OCI-LY3 (cell line): ENCODE measurements at regions not wholly inside any gene's neighbourhood (a gene's known extent, or its start where the extent isn't known, plus 50 kb on each side); places are given as distances from the start of the nearest gene placed in this dataset.
"Not testable (repeated sequence)": the region's sequence is repeated elsewhere in the genome, so short reads cannot be mapped to it uniquely, and the experiment has no call there.

ENCODE experiments used
- H2AFZ ChIP-seq: fragments of 200-600, 300-600 bp; shearing (Covaris generic); 2 replicates; pipeline ENCODE4 v1.6.0; 2014; ENCODE audit warnings: antibody characterized with exemption, low read depth, low read length
- H3K27ac ChIP-seq: fragments of 200-600, 300-600 bp; sonication (generic); 2 replicates; pipeline ENCODE4 v1.5.1; 2014; ENCODE audit warnings: mild to moderate bottlenecking, low read length, moderate library complexity, mixed read lengths
- H3K27me3 ChIP-seq: fragments of 200-600, 300-600 bp; sonication (generic); 2 replicates; pipeline ENCODE4 v1.6.1; 2014; ENCODE audit warnings: low read depth, low read length, mixed read lengths
- H3K36me3 ChIP-seq: fragments of 200-600, 300-600 bp; sonication (generic); replicated peaks from 2 replicates; pipeline ENCODE3; 2014; ENCODE audit warnings: low read depth, low read length, mixed read lengths
- H3K4me1 ChIP-seq: fragments of 300-600, 200-600 bp; sonication (generic); 2 replicates; pipeline ENCODE4 v1.6.1; 2014; ENCODE audit warnings: low read length, mixed read lengths
- H3K4me2 ChIP-seq: fragments of 200-600, 300-600 bp; sonication (generic); 2 replicates; pipeline ENCODE4 v1.6.1; 2014; ENCODE audit warnings: low read length, mixed read lengths
- H3K4me3 ChIP-seq: fragments of 300-600, 200-600 bp; sonication (generic); 2 replicates; pipeline ENCODE4 v1.5.1; 2014; ENCODE audit warnings: antibody characterized with exemption, mild to moderate bottlenecking, low read length, moderate library complexity
- H3K79me2 ChIP-seq: fragments of 300-600, 200-600 bp; shearing (Covaris generic); 2 replicates; pipeline ENCODE4 v1.6.1; 2014; ENCODE audit warnings: mild to moderate bottlenecking, low read length, mixed read lengths
- H3K9ac ChIP-seq: fragments of 300-600, 200-600 bp; shearing (Covaris generic); 2 replicates; pipeline ENCODE4 v1.6.0; 2014; ENCODE audit warnings: mild to moderate bottlenecking, low read length, moderate library complexity
- H3K9me3 ChIP-seq: fragments of 200-600, 300-600 bp; shearing (Covaris generic); 2 replicates; pipeline ENCODE4 v1.6.1; 2014; ENCODE audit warnings: low read length, mixed read lengths; ENCODE audit not compliant: insufficient read depth
- H4K20me1 ChIP-seq: fragments of 200-600, 300-600 bp; sonication (generic); 2 replicates; pipeline ENCODE4 v1.6.1; 2016; ENCODE audit warnings: low read length, mixed read lengths; ENCODE audit not compliant: insufficient read depth
- CTCF ChIP-seq: fragments of 200-600, 300-600 bp; sonication (generic); IDR thresholded peaks from 2 replicates; pipeline ENCODE4 v1.5.1; 2014; ENCODE audit warnings: antibody characterized with exemption, low read length, low read depth
- EZH2phosphoT487 ChIP-seq: fragments of 200-600 bp; shearing (Covaris generic); IDR thresholded peaks from 2 replicates; pipeline ENCODE4 v1.6.1; 2018; ENCODE audit warnings: antibody characterized with exemption, mixed run types, low read depth

DNA sequence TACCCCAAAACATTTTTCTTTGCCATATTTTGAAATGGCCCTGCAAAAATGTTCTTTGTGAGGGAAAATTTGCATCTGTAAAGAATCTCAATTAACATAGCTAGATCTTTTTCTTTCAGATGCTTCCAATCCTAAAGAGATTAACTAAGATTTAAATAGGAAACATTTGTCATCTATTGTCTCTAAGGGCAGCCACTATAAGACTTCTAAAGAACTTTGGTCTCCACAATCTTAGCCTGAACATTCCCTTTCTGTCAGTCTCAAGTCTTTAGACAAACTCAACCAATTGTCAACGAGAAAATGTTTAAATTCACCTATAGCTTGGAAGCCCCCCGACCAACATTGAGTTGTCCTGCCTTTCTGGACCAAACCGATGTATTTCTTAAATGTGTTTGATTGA, 71.1 kb upstream of the RASSF8 start:
- Histone ChIP-seq H3K9ac (no peak overlapping the region), H3K79me2 (no peaks in the 10 kb centered on the region), H2AFZ (no peak overlapping the region), H3K9me3 (no peaks in the 10 kb centered on the region), H3K4me1 (no peaks in the 10 kb centered on the region), H3K36me3 (no peaks in the 10 kb centered on the region), H3K4me3 (no peak overlapping the region), H3K4me2 (no peak overlapping the region), H4K20me1 (no peaks in the 10 kb centered on the region), H3K27ac (no peak overlapping the region), H3K27me3 (no peaks in the 10 kb centered on the region)
- TF ChIP-seq EZH2phosphoT487 (no peak), CTCF (no peak)

- Histone ChIP-seq H3K4me1 (no peaks in the 10 kb centered on the region), H3K4me3 (no peak overlapping the region), H3K36me3 (no peaks in the 10 kb centered on the region), H3K9ac (no peak overlapping the region), H4K20me1 (no peaks in the 10 kb centered on the region), H3K27ac (no peak overlapping the region), H3K4me2 (no peak overlapping the region), H3K79me2 (no peaks in the 10 kb centered on the region), H3K9me3 (no peaks in the 10 kb centered on the region), H3K27me3 (no peaks in the 10 kb centered on the region), H2AFZ (no peak overlapping the region)
- no peak for TF ChIP-seq EZH2phosphoT487
- TF ChIP-seq CTCF: no peak
Observed at GRCh38 chr12:25889185-25889584, 69.3 kb upstream of the RASSF8 start.

DNA sequence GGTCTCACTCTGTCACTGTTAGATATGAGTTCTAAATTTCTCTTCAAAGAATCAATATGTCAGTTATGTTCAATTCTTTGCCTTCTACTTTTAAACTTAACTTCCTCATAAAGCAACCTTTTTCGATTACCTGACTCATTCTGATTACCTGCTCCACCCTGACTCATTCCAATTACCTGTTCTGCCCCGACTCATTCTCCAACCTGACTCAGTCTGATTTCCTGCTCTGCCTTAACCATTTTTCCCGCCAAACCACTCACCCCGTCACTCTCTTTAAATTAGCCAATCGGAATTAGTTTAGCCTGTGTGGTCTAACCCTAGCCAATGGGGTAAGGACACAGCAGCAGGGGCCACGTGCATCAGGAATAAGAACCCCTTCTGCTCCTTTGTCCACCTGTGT, 67.4 kb upstream of the RASSF8 start:
- H3K79me2 ChIP-seq, H3K27me3 ChIP-seq, H3K4me2 ChIP-seq, H3K4me3 ChIP-seq, H3K36me3 ChIP-seq, H2AFZ ChIP-seq, H3K9me3 ChIP-seq, H3K27ac ChIP-seq, H3K4me1 ChIP-seq, H4K20me1 ChIP-seq, H3K9ac ChIP-seq: not testable (repeated sequence)

DNA sequence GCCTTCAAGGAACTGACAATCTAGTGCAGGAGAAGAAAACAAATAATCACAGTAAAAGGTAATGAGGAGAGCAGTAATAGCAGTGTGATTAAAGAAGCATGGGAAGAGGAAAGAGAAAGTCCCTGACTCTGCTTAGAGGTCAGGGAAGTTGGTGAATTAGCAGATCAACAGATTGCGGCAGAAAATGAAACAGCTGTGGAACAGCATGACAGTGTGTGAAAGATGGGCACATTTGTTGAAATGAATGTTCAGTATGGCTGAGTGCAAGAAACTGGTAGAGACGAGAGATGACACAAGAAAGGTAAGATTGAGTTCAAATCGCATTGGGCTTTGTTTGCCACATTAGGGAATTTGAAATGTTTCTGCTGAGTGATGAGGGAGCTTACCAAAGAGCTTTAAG, 63.7 kb upstream of the RASSF8 start:
- Histone ChIP-seq H3K4me3 (no peak overlapping the region), H3K36me3 (no peaks in the 10 kb centered on the region), H4K20me1 (no peaks in the 10 kb centered on the region), H3K27me3 (no peaks in the 10 kb centered on the region), H3K79me2 (no peaks in the 10 kb centered on the region), H3K4me1 (no peaks in the 10 kb centered on the region), H3K9me3 (0 out of 2 replicates have a peak, but pooled peaks cover 4% of the 10 kb centered on the region), H3K27ac (no peak overlapping the region), H3K4me2 (peak overlapping the region; percentile 21; the same call in 1 of the 2 replicates), H3K9ac (no peak overlapping the region), H2AFZ (no peak overlapping the region)
- no peak for TF ChIP-seq CTCF

DNA sequence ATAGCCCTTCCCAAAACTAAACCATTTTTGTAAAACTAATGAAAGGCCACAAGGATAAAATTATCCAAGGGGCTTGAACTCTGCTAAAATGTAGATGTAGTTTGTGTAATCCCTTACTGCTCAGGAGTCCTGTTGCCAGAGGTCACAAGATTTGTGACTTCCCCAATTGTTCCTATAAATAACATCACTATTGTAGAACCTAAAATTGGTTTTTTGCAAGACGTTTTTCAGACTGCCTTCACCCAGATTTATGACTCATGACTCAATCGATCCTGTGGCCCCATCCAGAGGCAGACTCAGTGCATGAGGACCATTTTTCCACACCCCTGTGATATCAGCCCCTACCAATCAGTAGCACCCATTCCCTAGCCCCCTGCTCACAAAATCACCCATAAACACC, 61.5 kb upstream of the RASSF8 start:
- H3K4me2 ChIP-seq: no peak overlapping the region
- H3K27ac ChIP-seq: no peak overlapping the region

More for the DNA sequence above, 61.5 kb upstream of the RASSF8 start:
- TF ChIP-seq EZH2phosphoT487: no peak
- no peak for TF ChIP-seq CTCF
- H3K79me2 ChIP-seq: no peaks in the 10 kb centered on the region
- H3K9ac ChIP-seq: no peak overlapping the region
- no peaks in the 10 kb centered on the region for H3K4me1 ChIP-seq
- H3K36me3 ChIP-seq: no peaks in the 10 kb centered on the region
- no peak overlapping the region for H2AFZ ChIP-seq
- 0 out of 2 replicates have a peak, but pooled peaks cover 4% of the 10 kb centered on the region for H3K9me3 ChIP-seq
- no peak overlapping the region for H3K4me3 ChIP-seq
- no peaks in the 10 kb centered on the region for H4K20me1 ChIP-seq
- H3K27me3 ChIP-seq: no peaks in the 10 kb centered on the region
